CD4-positive, alpha-beta T cell (primary cell): ENCODE measurements at regions not wholly inside any gene's neighbourhood (a gene's known extent, or its start where the extent isn't known, plus 50 kb on each side); places are given as distances from the start of the nearest gene placed in this dataset.

Experiments
- ATAC-seq: fragments of 200-7000 bp; cut with Tn5 transposase; one replicate; pipeline ENCODE4 v1.10.0; 2022; ENCODE audit warnings: mild to moderate bottlenecking; ENCODE audit not compliant: poor library complexity
- CTCF ChIA-PET: fragments of 350-600 bp; sonication (Branson Sonifier 250); formaldehyde crosslinking; loops from one replicate; lab custom pipeline; 2021; ENCODE audit warnings: antibody characterized with exemption, inconsistent platforms; lab: Charles Lee
- POLR2A ChIA-PET: fragments of 350-600 bp; sonication (Branson Sonifier 250); formaldehyde crosslinking; loops from one replicate; lab custom pipeline; 2021; ENCODE audit warnings: antibody characterized with exemption, inconsistent platforms; lab: Charles Lee
- DNase-seq, 14 experiments: peaks; one replicate each; pipeline ENCODE4 v3.0.0-alpha.2; 2013 to 2020; ENCODE audit warnings: mixed read lengths in 2 of 14
- H3K27ac ChIP-seq, 2 donors: one replicate each; pipeline versions ENCODE4 v1.5.1 to v1.7.0; 2013; ENCODE audit warnings: low read length in 2 of 2, low read depth in 1 of 2, mild to moderate bottlenecking in 1 of 2
- H3K27me3 ChIP-seq, 2 experiments: 1 replicate in 1 of 2; 2 replicates in 1 of 2; pipeline versions ENCODE4 v1.6.1 to v1.7.0; 2013; ENCODE audit warnings: low read length in 2 of 2, control low read depth in 1 of 2, mild to moderate bottlenecking in 1 of 2, moderate library complexity in 1 of 2; ENCODE audit not compliant: insufficient read depth in 2 of 2, control insufficient read depth in 1 of 2
- H3K36me3 ChIP-seq: one replicate; pipeline ENCODE4 v1.6.1; 2013; ENCODE audit warnings: low read length, control low read depth; ENCODE audit not compliant: insufficient read depth
- H3K4me1 ChIP-seq: one replicate; pipeline ENCODE4 v1.6.1; 2013; ENCODE audit warnings: low read length, control low read depth; ENCODE audit not compliant: insufficient read depth
- H3K4me3 ChIP-seq: one replicate; pipeline ENCODE4 v1.5.1; 2013; ENCODE audit warnings: mild to moderate bottlenecking, low read length, moderate library complexity
- H3K9me3 ChIP-seq, 2 experiments: 1 replicate in 1 of 2; 2 replicates in 1 of 2; pipeline versions ENCODE4 v1.6.1 to v1.7.0; 2013; ENCODE audit warnings: low read length in 2 of 2, mild to moderate bottlenecking in 2 of 2, control low read depth in 1 of 2, moderate library complexity in 1 of 2; ENCODE audit not compliant: control insufficient read depth in 1 of 2, insufficient read depth in 1 of 2
- H3K27ac Mint-ChIP-seq: one replicate; pipeline ENCODE4 v1.8.0; 2020; ENCODE audit warnings: mixed read lengths
- H3K27me3 Mint-ChIP-seq: one replicate; pipeline ENCODE4 v1.8.0; 2021; ENCODE audit warnings: mixed read lengths
- H3K36me3 Mint-ChIP-seq: one replicate; pipeline ENCODE4 v1.8.0; 2021; ENCODE audit warnings: low read depth, mixed read lengths
- H3K4me1 Mint-ChIP-seq: one replicate; pipeline ENCODE4 v1.8.0; 2021; ENCODE audit warnings: low read depth, mixed read lengths
- H3K4me3 Mint-ChIP-seq: one replicate; pipeline ENCODE4 v1.8.0; 2020; ENCODE audit warnings: mild to moderate bottlenecking, mixed read lengths
- H3K9me3 Mint-ChIP-seq: one replicate; pipeline ENCODE4 v1.8.0; 2020; ENCODE audit warnings: mixed read lengths
- CTCF ChIP-seq: fragments of 200-600 bp; IDR thresholded peaks from one replicate; pipeline ENCODE4 v1.8.0; 2022; ENCODE audit warnings: antibody characterized with exemption, mild to moderate bottlenecking
- intact Hi-C, 2 experiments: fragments of 100-400 bp; cut with DNase I in 1 of 2; cut with micrococcal nuclease in 1 of 2; formaldehyde crosslinking; loops; one replicate each; pipeline versions ENCODE4 v1.15.1 to v1.9.0; 2023 to 2025; cut with DNase I, micrococcal nuclease

- CTCF ChIA-PET, result no interaction called here
- ATAC-seq, result no peak
Measured at GRCh38 chr7:115123441-115123840, 201.5 kb downstream of the MDFIC start.

GRCh38 chr7:115122388-115122787 is 200.5 kb downstream of the MDFIC start:
- Mint-ChIP-seq H3K27ac (no peak overlapping the region), H3K4me3 (no peak overlapping the region), H3K9me3 (no peaks in the 10 kb centered on the region), H3K36me3 (no peaks in the 10 kb centered on the region), H3K4me1 (peaks cover 9% of the 10 kb centered on the region), H3K27me3 (no peaks in the 10 kb centered on the region)
- Histone ChIP-seq H3K9me3 (no peaks in the 10 kb centered on the region), H3K4me3 (no peak overlapping the region), H3K27me3 (no peaks in the 10 kb centered on the region), H3K36me3 (no peaks in the 10 kb centered on the region), H3K4me1 (no peaks in the 10 kb centered on the region), H3K27ac (no peak overlapping the region)
- no peak for TF ChIP-seq CTCF
- ATAC-seq (no peak), DNase-seq (peak in 1 of 14 experiments; percentile 9)
- ChIA-PET POLR2A (no interaction called here), CTCF (interaction anchor here (1.1 kb wide), 1 partner anchor 22 kb away, joined by 3 read pairs; no protein-coding TSS in a partner anchor)
- intact Hi-C loops, result no loop called here

More at GRCh38 chr7:115123441-115123840, 201.5 kb downstream of the MDFIC start:
- Mint-ChIP-seq H3K27me3 (no peaks in the 10 kb centered on the region), H3K36me3 (no peaks in the 10 kb centered on the region), H3K27ac (no peak overlapping the region), H3K9me3 (no peaks in the 10 kb centered on the region), H3K4me1 (peaks cover 9% of the 10 kb centered on the region), H3K4me3 (no peak overlapping the region)
- no peaks in the 10 kb centered on the region for H3K27me3 ChIP-seq
- H3K9me3 ChIP-seq, result no peaks in the 10 kb centered on the region
- H3K36me3 ChIP-seq, result no peaks in the 10 kb centered on the region
- no peak overlapping the region for H3K27ac ChIP-seq
- POLR2A ChIA-PET, result no interaction called here
- intact Hi-C loops, result no loop called here
- no peak for TF ChIP-seq CTCF
- no peak for DNase-seq
- no peaks in the 10 kb centered on the region for H3K4me1 ChIP-seq
- no peak overlapping the region for H3K4me3 ChIP-seq

GRCh38 chr7:115117748-115118147 is 195.9 kb downstream of the MDFIC start:
- ATAC-seq (no peak), DNase-seq (no peak)
- H3K36me3 ChIP-seq, result no peaks in the 10 kb centered on the region
- H3K27me3 ChIP-seq, result no peaks in the 10 kb centered on the region
- H3K27me3 Mint-ChIP-seq, result no peaks in the 10 kb centered on the region
- no peak overlapping the region for H3K27ac ChIP-seq
- H3K4me1 ChIP-seq, result no peaks in the 10 kb centered on the region
- intact Hi-C loops, result no loop called here
- H3K9me3 Mint-ChIP-seq, result no peaks in the 10 kb centered on the region
- H3K9me3 ChIP-seq, result no peaks in the 10 kb centered on the region
- H3K4me1 Mint-ChIP-seq, result peaks cover 7% of the 10 kb centered on the region
- H3K4me3 Mint-ChIP-seq, result no peak overlapping the region
- no peak for TF ChIP-seq CTCF
- no peak overlapping the region for H3K27ac Mint-ChIP-seq
- H3K36me3 Mint-ChIP-seq, result no peaks in the 10 kb centered on the region
- ChIA-PET CTCF (no interaction called here), POLR2A (no interaction called here)
- H3K4me3 ChIP-seq, result no peak overlapping the region
